HG02973 (cell line): ENCODE measurements at regions not wholly inside any gene's neighbourhood (a gene's known extent, or its start where the extent isn't known, plus 50 kb on each side); places are given as distances from the start of the nearest gene placed in this dataset.
A peak's percentile ranks its signal among the peaks of the same experiment; 100 is the strongest.
"Not testable (repeated sequence)": the region's sequence is repeated elsewhere in the genome, so short reads cannot be mapped to it uniquely, and the experiment has no call there.

Experiments
- ATAC-seq: cut with Tn5 transposase; IDR thresholded peaks from one replicate; pipeline ENCODE4 v1.9.1; 2021; ENCODE audit warnings: moderate library complexity; ENCODE audit not compliant: unreplicated experiment

- not testable (repeated sequence) for ATAC-seq
Observed at GRCh38 chr14:106703651-106704050, 1177.3 kb downstream of the TMEM121 start.

GRCh38 chr14:106706488-106706887, 1180.1 kb downstream of the TMEM121 start:
- not testable (repeated sequence) for ATAC-seq

GRCh38 chr14:106710187-106710586, 1183.8 kb downstream of the TMEM121 start:
- ATAC-seq, result not testable (repeated sequence)

GRCh38 chr14:106712513-106712912, 1186.1 kb downstream of the TMEM121 start:
- ATAC-seq, result not testable (repeated sequence)

GRCh38 chr14:106714446-106715428, 1188.4 kb downstream of the TMEM121 start:
- peak; percentile 44 for ATAC-seq

- ATAC-seq, result not testable (repeated sequence)
Observed at GRCh38 chr14:106717544-106717943, 1191.2 kb downstream of the TMEM121 start.

GRCh38 chr14:106719880-106720279, 1193.5 kb downstream of the TMEM121 start:
- not testable (repeated sequence) for ATAC-seq

- not testable (repeated sequence) for ATAC-seq
Observed at GRCh38 chr14:106721926-106722325, 1195.5 kb downstream of the TMEM121 start.

- ATAC-seq, result not testable (repeated sequence)
Observed at GRCh38 chr14:106722813-106723687, 1196.7 kb downstream of the TMEM121 start.

- not testable (repeated sequence) for ATAC-seq
Observed at GRCh38 chr14:106727962-106728361, 1201.6 kb downstream of the TMEM121 start.

GRCh38 chr14:106728611-106729010, 1202.2 kb downstream of the TMEM121 start:
- ATAC-seq, result no peak

GRCh38 chr14:106729551-106729950, 1203.2 kb downstream of the TMEM121 start:
- no peak for ATAC-seq

- ATAC-seq, result no peak
Observed at GRCh38 chr14:106733771-106734170, 1207.4 kb downstream of the TMEM121 start.

GRCh38 chr14:106737021-106737420, 1210.6 kb downstream of the TMEM121 start:
- no peak for ATAC-seq

GRCh38 chr14:106738075-106738474, 1211.7 kb downstream of the TMEM121 start:
- ATAC-seq, result no peak

GRCh38 chr14:106738598-106739258, 1212.3 kb downstream of the TMEM121 start:
- ATAC-seq, result not testable (repeated sequence)

GRCh38 chr14:106741086-106741827, 1214.9 kb downstream of the TMEM121 start:
- ATAC-seq, result peak; percentile 51

GRCh38 chr14:106745016-106745767, 1218.8 kb downstream of the TMEM121 start:
- ATAC-seq, result not testable (repeated sequence)

- ATAC-seq, result not testable (repeated sequence)
Observed at GRCh38 chr14:106750089-106750488, 1223.7 kb downstream of the TMEM121 start.
